DMS114 treated with DMSO at 0.1 percent for 48 hours (cell line): ENCODE measurements at regions not wholly inside any gene's neighbourhood (a gene's known extent, or its start where the extent isn't known, plus 50 kb on each side); places are given as distances from the start of the nearest gene placed in this dataset.

Experiments
- DNase-seq: peaks from one replicate; lab custom pipeline; 2025; ENCODE audit not compliant: unreplicated experiment; lab: John Stamatoyannopoulos, UW

DNA sequence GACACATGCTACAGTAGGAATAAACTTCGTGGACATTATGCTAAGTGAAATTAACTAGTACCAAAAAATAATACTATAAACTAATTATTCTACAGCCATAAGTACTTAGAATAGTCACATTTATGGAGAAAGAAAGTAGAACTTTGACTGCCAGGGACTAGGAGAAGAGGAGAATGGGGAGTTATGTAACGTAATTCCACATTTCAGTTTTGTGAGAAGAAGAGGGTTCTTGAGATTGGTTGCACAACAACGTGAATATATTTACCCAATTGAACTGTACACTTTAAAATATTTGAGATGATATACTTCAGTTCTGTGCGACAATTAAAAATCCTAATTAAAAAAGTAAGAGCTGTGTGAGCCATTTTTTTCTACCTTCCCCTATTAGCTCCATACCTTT, 1412.9 kb downstream of the PLA2G4A start:
- no peak for DNase-seq

- DNase-seq: no peak
Observed at GRCh38 chr1:188243456-188243855, 1414.7 kb downstream of the PLA2G4A start.

GRCh38 chr1:188244681-188245080, 1415.9 kb downstream of the PLA2G4A start:
- no peak for DNase-seq

- DNase-seq: no peak
Observed at GRCh38 chr1:188247255-188247654, 1418.5 kb downstream of the PLA2G4A start.

DNA sequence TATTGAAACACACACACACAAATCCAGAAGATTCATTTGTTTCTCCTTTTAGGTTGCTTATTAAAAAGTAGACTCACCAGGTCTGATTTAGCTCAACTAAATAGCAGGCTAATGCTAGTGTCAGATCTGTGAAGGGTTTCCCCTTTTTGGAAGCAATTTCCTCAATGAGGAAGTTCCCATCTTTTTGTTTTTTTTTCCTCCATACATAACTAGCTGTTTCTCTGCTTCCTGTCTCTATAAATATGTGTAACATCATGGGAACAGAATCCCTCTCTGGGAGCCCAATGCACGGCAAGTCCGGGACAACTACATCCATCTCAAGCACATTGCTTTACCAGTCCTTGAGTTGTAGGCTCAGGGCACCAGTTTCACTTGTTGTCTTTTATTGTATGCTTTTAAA, 1421.1 kb downstream of the PLA2G4A start:
- no peak for DNase-seq

GRCh38 chr1:188251036-188251435, 1422.3 kb downstream of the PLA2G4A start:
- DNase-seq: no peak

DNA sequence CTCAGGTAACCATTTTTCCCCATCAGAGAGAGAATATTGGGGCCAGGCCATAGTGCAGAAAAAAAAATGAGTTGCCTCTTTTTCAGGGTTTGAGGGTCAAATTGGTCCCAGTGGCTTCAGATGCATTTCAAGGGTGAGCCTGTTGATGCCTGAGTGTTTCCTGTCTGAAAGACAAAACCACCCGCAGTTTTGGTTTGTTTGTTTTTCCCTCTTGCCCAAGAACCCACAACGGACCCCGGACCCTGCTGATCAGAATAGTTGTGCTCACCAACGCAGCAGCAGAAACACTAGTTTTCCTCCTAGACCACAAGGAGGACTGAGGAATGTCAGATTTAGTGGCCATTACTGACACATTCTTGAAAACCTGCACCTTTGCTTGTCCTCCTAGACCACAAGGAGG, 1433.1 kb downstream of the PLA2G4A start:
- DNase-seq: no peak

GRCh38 chr1:188269956-188270355, 1441.2 kb downstream of the PLA2G4A start:
- no peak for DNase-seq

GRCh38 chr1:188270497-188270896, 1441.7 kb downstream of the PLA2G4A start:
- DNase-seq: no peak

DNA sequence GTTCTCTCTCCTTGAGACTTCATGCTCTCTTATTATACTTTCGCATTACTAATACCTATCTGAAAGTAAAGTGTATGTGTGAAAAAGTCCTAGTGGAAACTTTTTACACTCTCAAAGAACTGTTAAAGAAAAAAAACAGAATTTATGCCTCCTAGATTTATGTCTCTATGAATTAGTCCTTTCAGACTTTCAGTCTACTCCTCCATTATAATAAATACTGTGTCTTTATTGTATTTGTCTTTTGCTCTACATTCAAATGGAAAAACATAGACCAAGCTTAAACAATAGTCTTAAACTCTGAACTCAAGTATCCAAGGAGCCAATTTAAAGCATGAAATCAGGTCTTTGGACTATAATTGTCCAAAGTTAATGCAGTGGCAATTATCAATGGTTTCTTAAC, 1449.0 kb downstream of the PLA2G4A start:
- no peak for DNase-seq

DNA sequence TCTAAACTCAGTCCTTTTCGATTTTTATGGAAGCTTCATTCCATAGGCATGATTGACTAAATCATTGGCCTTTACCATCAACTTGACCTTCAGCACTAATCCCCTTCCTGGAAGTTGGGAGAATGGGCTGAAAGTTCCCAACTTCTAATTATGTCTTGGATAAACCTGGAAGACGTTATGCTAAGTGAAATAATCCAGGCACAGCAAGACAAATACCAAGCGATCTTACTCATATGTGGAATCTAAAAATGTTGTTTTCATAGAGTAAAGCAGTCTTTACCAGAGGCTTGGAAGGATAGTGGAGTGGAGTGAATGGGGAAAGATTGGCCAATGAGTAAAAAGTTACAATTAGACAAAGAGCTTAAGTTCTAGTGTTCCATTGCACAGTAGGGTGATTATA, 1453.2 kb downstream of the PLA2G4A start:
- no peak for DNase-seq

DNA sequence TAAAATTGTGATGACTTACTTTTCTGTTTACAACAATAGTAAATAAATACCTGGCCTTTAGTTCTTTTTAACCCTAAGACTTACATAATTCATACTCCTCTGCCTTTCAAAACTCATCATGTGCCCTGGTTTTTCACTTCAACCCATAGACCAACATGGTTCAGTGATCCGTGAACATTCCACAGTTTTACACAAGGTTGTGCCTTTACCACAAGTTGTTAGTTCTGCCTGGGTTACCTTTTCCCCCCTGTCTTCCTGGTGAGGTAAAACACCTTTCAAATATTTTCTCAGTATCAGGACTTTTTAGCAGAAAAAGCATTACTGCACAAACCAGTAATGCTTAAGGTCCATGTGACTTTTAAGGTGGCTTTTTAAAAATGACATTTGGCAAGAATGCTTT, 1466.4 kb downstream of the PLA2G4A start:
- DNase-seq: no peak

DNA sequence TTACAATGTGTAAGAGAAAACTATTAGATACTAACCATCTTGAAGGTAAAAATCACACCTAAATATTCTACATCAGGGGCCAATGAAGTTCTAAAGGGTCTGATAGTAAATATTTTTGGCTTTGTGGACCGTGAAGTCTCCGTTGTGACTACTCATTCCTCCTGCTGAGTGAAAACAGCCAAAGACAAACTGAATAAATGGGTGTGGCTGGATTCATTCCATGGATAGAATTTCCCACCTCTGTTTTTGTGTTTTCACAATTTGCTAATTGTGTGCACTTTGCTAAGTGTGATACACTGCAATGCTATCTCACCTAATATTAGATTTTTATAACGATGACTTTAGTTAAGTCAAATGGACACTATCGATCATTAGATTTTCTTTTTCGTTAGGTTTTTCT, 1474.0 kb downstream of the PLA2G4A start:
- DNase-seq: no peak

DNA sequence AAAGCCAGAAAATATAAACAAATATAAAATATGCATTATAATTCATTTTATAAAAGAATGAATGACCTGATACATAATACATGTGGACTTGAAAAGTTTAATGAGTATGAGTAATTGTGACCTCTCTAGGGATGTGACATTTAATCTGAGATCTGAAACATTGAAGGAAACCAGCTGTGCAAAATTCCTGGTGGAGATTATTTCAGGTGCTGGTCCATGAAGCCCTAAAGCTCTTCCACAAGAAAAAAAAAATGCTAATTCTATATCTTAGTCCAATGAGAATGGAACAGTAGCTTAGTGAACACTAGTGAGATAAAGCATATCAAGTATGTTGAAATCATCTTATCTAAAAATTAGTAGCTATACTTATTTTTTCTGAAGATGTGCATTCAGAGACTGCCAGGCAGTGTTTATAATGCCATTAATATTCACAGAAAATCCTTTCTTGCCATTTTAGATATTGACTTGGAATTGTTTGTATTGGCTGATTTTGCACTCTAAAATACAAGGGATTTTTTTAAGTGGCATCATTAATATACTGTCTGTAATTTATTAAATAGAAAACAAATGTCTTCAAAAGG, 1485.9 kb downstream of the PLA2G4A start:
- no peak for DNase-seq

DNA sequence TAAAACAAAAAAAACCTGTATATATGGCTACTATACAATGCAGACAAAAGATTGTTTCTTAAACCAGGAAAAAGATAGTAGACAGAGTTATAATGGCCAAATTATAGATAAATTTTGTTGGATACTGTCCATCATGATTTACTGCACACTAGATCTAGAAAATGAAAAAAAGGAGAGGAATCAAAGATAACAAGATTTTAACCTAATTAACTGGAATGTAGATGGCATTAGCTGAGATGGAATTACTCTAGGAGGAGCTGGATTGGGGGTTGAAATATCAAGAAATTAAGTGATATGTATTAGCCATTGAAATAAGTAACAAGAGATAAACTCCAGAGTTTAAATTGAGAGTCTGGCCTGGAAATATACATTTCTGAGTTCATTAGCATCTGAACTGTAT, 1489.1 kb downstream of the PLA2G4A start:
- DNase-seq: no peak

DNA sequence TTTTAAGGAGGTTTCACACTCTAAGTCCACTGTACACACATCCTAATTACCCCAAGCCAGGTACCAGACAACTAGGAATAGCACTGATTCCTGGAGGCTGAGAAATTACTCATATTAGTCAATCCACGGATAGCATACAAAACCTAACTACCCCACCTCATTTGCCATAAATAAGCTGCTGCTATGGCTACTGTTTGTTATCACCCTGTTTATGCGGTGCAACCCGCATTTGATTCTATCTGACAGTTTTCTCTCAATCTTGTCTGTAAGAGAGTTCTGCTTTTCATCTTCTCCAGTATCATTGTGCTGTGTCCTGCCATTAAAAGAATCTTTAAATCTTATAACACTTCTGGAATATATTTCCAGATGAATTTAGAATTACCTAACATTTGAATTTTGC, 1496.5 kb downstream of the PLA2G4A start:
- no peak for DNase-seq

GRCh38 chr1:188343914-188344313, 1515.2 kb downstream of the PLA2G4A start:
- no peak for DNase-seq

DNA sequence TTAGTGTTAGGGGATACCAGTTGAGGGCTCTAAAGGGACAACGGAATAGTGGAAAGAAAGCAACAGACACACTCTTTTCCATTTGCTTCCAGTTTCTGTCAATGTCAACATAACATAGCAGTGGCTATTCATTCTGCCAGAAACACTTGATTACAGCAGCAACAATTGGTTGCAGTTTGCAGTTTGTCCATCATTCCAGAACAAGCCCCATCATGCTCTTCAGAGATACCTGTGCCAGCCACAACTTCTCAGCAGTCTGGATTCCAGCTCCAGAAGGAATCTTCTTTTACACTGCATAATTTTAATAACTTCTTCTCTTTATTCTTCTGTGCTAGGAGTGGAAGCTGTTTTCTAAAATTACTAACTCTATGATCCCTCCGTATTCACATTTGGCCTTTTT, 1521.4 kb downstream of the PLA2G4A start:
- DNase-seq: no peak

- DNase-seq: no peak
Observed at GRCh38 chr1:188355082-188355481, 1526.3 kb downstream of the PLA2G4A start.

- DNase-seq: no peak
Observed at GRCh38 chr1:188355847-188356246, 1527.1 kb downstream of the PLA2G4A start.

DNA sequence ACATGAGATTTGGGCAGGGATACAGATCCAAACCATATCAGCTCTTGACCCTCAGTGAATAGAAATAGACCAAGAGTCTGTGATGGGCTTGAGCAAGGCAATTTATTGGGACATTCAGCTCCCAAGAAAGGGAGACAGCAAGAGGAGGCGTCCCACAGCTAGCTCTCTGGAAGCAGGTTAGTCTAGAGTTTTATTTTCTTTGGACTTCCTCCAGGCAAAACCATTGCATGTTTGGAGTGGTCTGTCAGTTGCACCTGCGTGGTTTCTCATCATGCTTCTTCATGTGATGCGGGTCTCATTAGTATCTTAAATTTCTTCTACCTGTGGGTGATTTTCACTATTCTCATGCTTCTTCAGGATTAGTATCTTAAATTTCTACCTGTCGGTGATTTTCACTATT, 1530.6 kb downstream of the PLA2G4A start:
- DNase-seq: no peak

DNA sequence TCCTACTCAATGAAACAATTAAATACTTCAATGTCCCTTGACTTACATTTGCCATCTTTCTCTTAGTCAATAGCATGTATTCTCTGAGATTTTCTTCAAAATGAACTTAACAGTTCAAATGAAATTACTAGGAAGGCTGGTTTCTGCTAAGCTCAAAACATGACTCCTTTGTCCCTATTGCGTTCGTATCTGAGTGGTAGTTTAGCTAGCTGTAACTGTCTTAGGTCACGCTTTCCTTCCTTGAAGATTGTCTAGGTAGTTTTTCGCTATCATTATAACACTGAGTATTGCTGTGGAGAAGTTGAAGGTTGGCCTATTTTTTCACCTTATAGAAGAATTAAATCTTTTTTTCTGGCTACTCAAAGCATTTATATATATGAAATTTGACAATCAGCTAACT, 1535.2 kb downstream of the PLA2G4A start:
- no peak for DNase-seq

DNA sequence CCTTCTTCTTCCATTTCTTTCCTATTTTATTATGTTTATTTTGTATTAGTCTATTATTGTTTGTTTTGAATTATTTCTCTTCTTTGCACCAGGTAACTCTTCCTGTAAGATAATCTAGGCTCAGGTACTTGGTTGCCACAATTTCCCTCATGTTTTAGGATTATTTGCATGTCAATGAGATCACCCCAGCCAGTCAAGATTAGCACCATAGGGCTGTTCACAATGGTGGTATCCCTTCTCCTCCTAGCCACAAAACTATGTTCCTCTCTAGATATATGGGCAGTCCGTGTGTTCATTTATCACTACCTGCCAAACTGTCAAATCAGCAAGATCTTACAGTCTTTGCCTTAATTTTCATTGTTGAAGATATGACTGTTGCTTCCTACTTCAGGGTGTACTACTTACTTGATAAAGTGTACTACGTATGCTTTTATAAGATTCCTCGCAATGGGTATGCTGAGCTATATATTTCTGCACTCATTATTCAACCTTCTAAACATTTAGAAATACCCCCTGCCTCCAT, 1536.2 kb downstream of the PLA2G4A start:
- no peak for DNase-seq
